A673 (cell line): ENCODE measurements at regions not wholly inside any gene's neighbourhood (a gene's known extent, or its start where the extent isn't known, plus 50 kb on each side); places are given as distances from the start of the nearest gene placed in this dataset.

Experiments
- BruUV-seq: library from RNA; stranded (reverse); fragments of 400-500 nt; replicated peaks from 2 replicates; lab custom pipeline; 2021; lab: Mats Ljungman, UMichigan
- CTCF ChIA-PET: fragments of 300-600 bp; sonication (Branson Sonifier 250); formaldehyde crosslinking; loops from one replicate; lab custom pipeline; 2022; ENCODE audit warnings: antibody characterized with exemption; lab: Charles Lee
- POLR2A ChIA-PET: fragments of 300-600 bp; sonication (Branson Sonifier 250); formaldehyde crosslinking; loops from one replicate; lab custom pipeline; 2022; ENCODE audit warnings: antibody characterized with exemption; ENCODE audit not compliant: low non-redundant PET; lab: Charles Lee
- DNase-seq: peaks from one replicate; pipeline ENCODE4 v3.0.0-alpha.2; 2015; ENCODE audit warnings: low spot score
- H3K27ac ChIP-seq: fragments of 200-600 bp; sonication (generic); 2 replicates; pipeline ENCODE4 v1.5.1; 2016; ENCODE audit warnings: mixed run types, low read depth, mild to moderate bottlenecking, mixed read lengths, antibody characterized with exemption, low read length; ENCODE audit not compliant: poor library complexity, severe bottlenecking
- H3K27me3 ChIP-seq: fragments of 200-600 bp; sonication (generic); replicated peaks from 2 replicates; pipeline ENCODE4 v1.6.1; 2017; ENCODE audit warnings: mixed run types, low read depth, mild to moderate bottlenecking, mixed read lengths, antibody characterized with exemption, low read length; ENCODE audit not compliant: insufficient read depth, poor library complexity
- H3K36me3 ChIP-seq: fragments of 200-600 bp; sonication (generic); 2 replicates; pipeline ENCODE4 v1.6.1; 2016; ENCODE audit warnings: mixed run types, mild to moderate bottlenecking, mixed read lengths, antibody characterized with exemption, low read length; ENCODE audit not compliant: insufficient read depth, poor library complexity, severe bottlenecking
- H3K4me1 ChIP-seq: fragments of 200-600 bp; sonication (generic); 2 replicates; pipeline ENCODE4 v1.6.1; 2017; ENCODE audit warnings: mixed run types, mild to moderate bottlenecking, mixed read lengths, antibody characterized with exemption, low read length; ENCODE audit not compliant: insufficient read depth, poor library complexity, severe bottlenecking
- H3K4me3 ChIP-seq: fragments of 200-600 bp; sonication (generic); 2 replicates; pipeline ENCODE4 v1.5.1; 2016; ENCODE audit warnings: low read depth, mixed run types, mild to moderate bottlenecking, mixed read lengths, low read length; ENCODE audit not compliant: poor library complexity, severe bottlenecking
- H3K9me3 ChIP-seq: fragments of 200-600 bp; sonication (generic); 2 replicates; pipeline ENCODE4 v1.6.1; 2016; ENCODE audit warnings: mixed run types, low read depth, mild to moderate bottlenecking, mixed read lengths, antibody characterized with exemption, low read length; ENCODE audit not compliant: poor library complexity, severe bottlenecking
- EZH2 ChIP-seq: fragments of 200-600 bp; sonication (generic); IDR thresholded peaks from 2 replicates; pipeline ENCODE4 v1.6.1; 2017; ENCODE audit warnings: borderline replicate concordance, low read depth, mild to moderate bottlenecking, mixed read lengths, antibody characterized with exemption, low read length; ENCODE audit not compliant: poor library complexity, severe bottlenecking
- intact Hi-C: fragments of 100-400 bp; cut with micrococcal nuclease; formaldehyde crosslinking; loops from one replicate; pipeline ENCODE4 v1.10.0; 2022; ENCODE audit not compliant: unreplicated experiment
- TF ChIP-seq, protein P1 (sequence below): fragments of 300-800, 200-600 bp; sonication (generic); conservative IDR thresholded peaks from 2 replicates; pipeline ENCODE4 v1.5.1; 2017; ENCODE audit warnings: low read depth, mild to moderate bottlenecking, antibody characterized with exemption, low read length, moderate library complexity, mixed read lengths

DNA sequence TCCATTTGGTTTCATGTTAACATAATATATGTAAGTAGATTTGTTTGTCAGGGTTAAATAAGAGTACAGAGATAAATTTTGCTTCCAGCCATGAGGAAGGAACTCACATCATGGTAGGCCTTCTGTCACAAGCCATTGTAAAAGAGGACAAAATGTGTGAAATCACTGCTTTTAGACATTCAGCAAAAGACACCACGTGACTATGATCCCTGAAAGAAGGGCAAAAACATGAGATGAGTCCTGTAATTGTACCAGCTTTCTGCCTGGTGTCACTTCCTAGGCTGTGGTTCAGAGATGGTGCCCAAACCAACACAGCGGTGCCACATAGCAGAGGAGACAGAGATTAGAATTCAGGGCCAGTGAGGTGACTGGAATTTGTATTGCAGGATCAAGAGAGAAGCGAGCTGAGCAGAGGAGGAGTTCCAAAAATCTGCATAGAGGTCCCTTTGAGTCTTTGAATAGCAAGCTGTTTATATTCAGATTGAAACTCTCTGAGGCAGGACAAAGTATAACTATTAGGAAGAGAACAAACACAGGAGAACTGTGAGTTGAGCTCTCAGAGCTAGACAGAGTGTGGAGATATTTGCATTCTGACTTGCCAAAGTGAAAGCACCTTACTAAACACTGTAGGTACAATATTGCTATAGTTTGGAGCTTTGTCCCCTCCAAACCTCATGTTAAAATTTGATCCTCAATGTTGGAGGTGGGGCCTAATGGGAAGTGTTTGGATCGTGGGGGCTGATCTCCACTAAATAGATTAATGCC, 52.6 kb upstream of the PDE7B start:
- H3K36me3 ChIP-seq = no peaks in the 10 kb centered on the region
- BruUV-seq = no TSS peak
- no peak for DNase-seq
- ChIA-PET POLR2A (no interaction called here), CTCF (no interaction called here)
- H3K4me3 ChIP-seq = no peak overlapping the region
- H3K27ac ChIP-seq = no peak overlapping the region
- peaks cover 88% of the 10 kb centered on the region for H3K27me3 ChIP-seq
- intact Hi-C loops = no loop called here
- no peaks in the 10 kb centered on the region for H3K9me3 ChIP-seq
- no peak for TF ChIP-seq EZH2
- TF ChIP-seq, protein P1, sequence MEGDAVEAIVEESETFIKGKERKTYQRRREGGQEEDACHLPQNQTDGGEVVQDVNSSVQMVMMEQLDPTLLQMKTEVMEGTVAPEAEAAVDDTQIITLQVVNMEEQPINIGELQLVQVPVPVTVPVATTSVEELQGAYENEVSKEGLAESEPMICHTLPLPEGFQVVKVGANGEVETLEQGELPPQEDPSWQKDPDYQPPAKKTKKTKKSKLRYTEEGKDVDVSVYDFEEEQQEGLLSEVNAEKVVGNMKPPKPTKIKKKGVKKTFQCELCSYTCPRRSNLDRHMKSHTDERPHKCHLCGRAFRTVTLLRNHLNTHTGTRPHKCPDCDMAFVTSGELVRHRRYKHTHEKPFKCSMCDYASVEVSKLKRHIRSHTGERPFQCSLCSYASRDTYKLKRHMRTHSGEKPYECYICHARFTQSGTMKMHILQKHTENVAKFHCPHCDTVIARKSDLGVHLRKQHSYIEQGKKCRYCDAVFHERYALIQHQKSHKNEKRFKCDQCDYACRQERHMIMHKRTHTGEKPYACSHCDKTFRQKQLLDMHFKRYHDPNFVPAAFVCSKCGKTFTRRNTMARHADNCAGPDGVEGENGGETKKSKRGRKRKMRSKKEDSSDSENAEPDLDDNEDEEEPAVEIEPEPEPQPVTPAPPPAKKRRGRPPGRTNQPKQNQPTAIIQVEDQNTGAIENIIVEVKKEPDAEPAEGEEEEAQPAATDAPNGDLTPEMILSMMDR = no peak
- no peaks in the 10 kb centered on the region for H3K4me1 ChIP-seq
